Uterus (tissue), 2 donors: ENCODE measurements at regions not wholly inside any gene's neighbourhood (a gene's known extent, or its start where the extent isn't known, plus 50 kb on each side); places are given as distances from the start of the nearest gene placed in this dataset.

Experiments
- POLR2A ChIP-seq, 2 donors: fragments of 450-650 bp; IDR thresholded peaks; one replicate each; pipeline ENCODE4 v1.6.1; 2016; ENCODE audit warnings: antibody characterized with exemption in 2 of 2, mild to moderate bottlenecking in 1 of 2, moderate library complexity in 1 of 2
- TF ChIP-seq, protein P1 (sequence below), 4 experiments: fragments of 200-600 bp in 2 of 4; fragments of 450-650 bp in 2 of 4; sonication (generic) in 2 of 4; IDR thresholded peaks; one replicate each; pipeline ENCODE4 v1.5.1; 2016 to 2019; ENCODE audit warnings: antibody characterized with exemption in 4 of 4, mild to moderate bottlenecking in 2 of 4, moderate library complexity in 1 of 4

DNA sequence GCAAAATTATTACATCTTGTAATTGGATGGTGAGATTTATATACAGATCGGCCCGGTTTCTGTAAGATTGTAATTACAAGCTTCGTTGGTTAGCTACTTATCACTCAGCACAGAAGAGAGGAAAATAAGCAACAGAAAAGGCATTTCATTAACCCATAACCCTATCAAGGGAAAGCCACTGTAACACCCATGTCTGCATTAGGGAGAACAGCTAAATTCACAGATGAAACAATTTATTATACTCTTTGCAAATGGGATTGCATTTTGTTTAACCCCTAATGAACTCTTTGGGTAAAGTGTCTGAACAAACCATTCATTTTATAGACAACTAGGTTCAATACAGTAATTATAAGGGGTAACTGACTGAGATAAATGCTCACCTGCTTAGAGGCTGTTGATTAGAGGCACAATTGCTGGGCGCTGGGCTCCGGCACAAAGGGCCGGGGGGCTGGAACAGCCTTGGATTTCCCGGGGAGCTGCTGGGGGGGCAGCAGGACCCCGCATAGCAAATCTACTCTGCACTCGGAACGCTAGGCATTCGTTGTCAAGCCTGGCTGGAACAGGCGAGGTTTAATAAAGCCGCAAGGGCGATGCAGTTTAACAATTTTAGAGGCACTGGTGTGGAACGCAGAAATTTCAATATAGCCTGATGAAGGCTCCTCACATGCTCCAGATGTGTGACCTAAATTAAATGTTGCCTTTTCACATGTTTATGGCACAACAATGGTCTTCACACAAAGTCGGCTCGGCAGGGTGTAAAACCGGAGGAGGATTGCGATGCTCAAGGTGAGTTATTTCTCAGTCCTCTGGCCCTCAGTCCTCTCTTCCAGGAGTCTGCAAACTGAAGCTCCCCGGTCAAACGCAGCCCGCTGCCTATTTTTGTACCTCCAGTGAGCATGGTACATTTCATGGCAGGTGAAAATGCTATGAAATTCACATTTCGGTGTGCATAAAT is 134.0 kb upstream of the IRX6 start:
- TF ChIP-seq, protein P1, sequence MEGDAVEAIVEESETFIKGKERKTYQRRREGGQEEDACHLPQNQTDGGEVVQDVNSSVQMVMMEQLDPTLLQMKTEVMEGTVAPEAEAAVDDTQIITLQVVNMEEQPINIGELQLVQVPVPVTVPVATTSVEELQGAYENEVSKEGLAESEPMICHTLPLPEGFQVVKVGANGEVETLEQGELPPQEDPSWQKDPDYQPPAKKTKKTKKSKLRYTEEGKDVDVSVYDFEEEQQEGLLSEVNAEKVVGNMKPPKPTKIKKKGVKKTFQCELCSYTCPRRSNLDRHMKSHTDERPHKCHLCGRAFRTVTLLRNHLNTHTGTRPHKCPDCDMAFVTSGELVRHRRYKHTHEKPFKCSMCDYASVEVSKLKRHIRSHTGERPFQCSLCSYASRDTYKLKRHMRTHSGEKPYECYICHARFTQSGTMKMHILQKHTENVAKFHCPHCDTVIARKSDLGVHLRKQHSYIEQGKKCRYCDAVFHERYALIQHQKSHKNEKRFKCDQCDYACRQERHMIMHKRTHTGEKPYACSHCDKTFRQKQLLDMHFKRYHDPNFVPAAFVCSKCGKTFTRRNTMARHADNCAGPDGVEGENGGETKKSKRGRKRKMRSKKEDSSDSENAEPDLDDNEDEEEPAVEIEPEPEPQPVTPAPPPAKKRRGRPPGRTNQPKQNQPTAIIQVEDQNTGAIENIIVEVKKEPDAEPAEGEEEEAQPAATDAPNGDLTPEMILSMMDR (IDR thresholded peaks at IDR 0.05): no peak
- TF ChIP-seq POLR2A (IDR thresholded peaks at IDR 0.05): no peak
